ENCODE measurements at regions not wholly inside any gene's neighbourhood (a gene's known extent, or its start where the extent isn't known, plus 50 kb on each side); places are given as distances from the start of the nearest gene placed in this dataset.

GRCh38 chr20:43863821-43864544, 50.7 kb upstream of the TOX2 start:
- DNase-seq: no peak

GRCh38 chr20:43863330-43863729, 51.3 kb upstream of the TOX2 start:
- no peak for DNase-seq

- DNase-seq: no peak
Measured at GRCh38 chr20:43862438-43862837, 52.2 kb upstream of the TOX2 start.

GRCh38 chr20:43859994-43860393, 54.7 kb upstream of the TOX2 start:
- DNase-seq: no peak

GRCh38 chr20:43857932-43858331, 56.7 kb upstream of the TOX2 start:
- no peak for DNase-seq

- DNase-seq: no peak
Measured at GRCh38 chr20:43857127-43857526, 57.5 kb upstream of the TOX2 start.

GRCh38 chr20:43855803-43856202, 58.8 kb upstream of the TOX2 start:
- no peak for DNase-seq

GRCh38 chr20:43853918-43854317, 60.7 kb upstream of the TOX2 start:
- no peak for DNase-seq

GRCh38 chr20:43853174-43853803, 61.4 kb upstream of the TOX2 start:
- no peak for DNase-seq

GRCh38 chr20:43849496-43850186, 65.0 kb upstream of the TOX2 start:
- DNase-seq: no peak

GRCh38 chr20:43846516-43846905, 68.1 kb upstream of the TOX2 start:
- no peak for DNase-seq

GRCh38 chr20:43844778-43845614, 69.7 kb upstream of the TOX2 start:
- DNase-seq: no peak

GRCh38 chr20:43843965-43844660, 70.5 kb upstream of the TOX2 start:
- no peak for DNase-seq

GRCh38 chr20:43843096-43843964, 71.3 kb upstream of the TOX2 start:
- DNase-seq: no peak

GRCh38 chr20:43842126-43843020, 72.3 kb upstream of the TOX2 start:
- DNase-seq: no peak

- no peak for DNase-seq
Measured at GRCh38 chr20:43840382-43841070, 74.1 kb upstream of the TOX2 start.

GRCh38 chr20:43839793-43840199, 74.9 kb upstream of the TOX2 start:
- no peak for DNase-seq

GRCh38 chr20:43838703-43839060, 76.0 kb upstream of the TOX2 start:
- no peak for DNase-seq

- no peak for DNase-seq
Measured at GRCh38 chr20:43837856-43838702, 76.6 kb upstream of the TOX2 start.

Measured in NCI-H748 treated with DMSO at 0.1 percent for 48 hours (cell line).